SHP77 (cell line): ENCODE measurements at regions not wholly inside any gene's neighbourhood (a gene's known extent, or its start where the extent isn't known, plus 50 kb on each side); places are given as distances from the start of the nearest gene placed in this dataset.
"Not testable (repeated sequence)": the region's sequence is repeated elsewhere in the genome, so short reads cannot be mapped to it uniquely, and the experiment has no call there.

Experiments
- DNase-seq, 2 experiments: peaks; one replicate each; lab custom pipeline; 2025; lab: John Stamatoyannopoulos, UW

GRCh38 chr4:66555301-66555700, 885.0 kb upstream of the EPHA5 start:
- DNase-seq, result no peak

GRCh38 chr4:66554826-66555225, 884.5 kb upstream of the EPHA5 start:
- no peak for DNase-seq

GRCh38 chr4:66545301-66545700, 875.0 kb upstream of the EPHA5 start:
- not testable (repeated sequence) for DNase-seq

GRCh38 chr4:66544281-66544680, 874.0 kb upstream of the EPHA5 start:
- no peak for DNase-seq

- no peak for DNase-seq
Measured at GRCh38 chr4:66539745-66540144, 869.5 kb upstream of the EPHA5 start.

- DNase-seq, result no peak
Measured at GRCh38 chr4:66524781-66525180, 854.5 kb upstream of the EPHA5 start.

GRCh38 chr4:66522244-66522643, 852.0 kb upstream of the EPHA5 start:
- no peak for DNase-seq

GRCh38 chr4:66516940-66517339, 846.7 kb upstream of the EPHA5 start:
- no peak for DNase-seq

GRCh38 chr4:66506985-66507384, 836.7 kb upstream of the EPHA5 start:
- DNase-seq, result no peak

GRCh38 chr4:66501997-66502396, 831.7 kb upstream of the EPHA5 start:
- peak in 1 of 2 experiments; percentile 5 for DNase-seq

GRCh38 chr4:66490729-66491128, 820.4 kb upstream of the EPHA5 start:
- no peak for DNase-seq

- no peak for DNase-seq
Measured at GRCh38 chr4:66489783-66490452, 819.6 kb upstream of the EPHA5 start.

GRCh38 chr4:66489370-66489769, 819.1 kb upstream of the EPHA5 start:
- DNase-seq, result no peak

GRCh38 chr4:66486068-66486467, 815.8 kb upstream of the EPHA5 start:
- DNase-seq, result no peak

GRCh38 chr4:66482186-66482585, 811.9 kb upstream of the EPHA5 start:
- DNase-seq, result no peak

GRCh38 chr4:66475596-66475995, 805.3 kb upstream of the EPHA5 start:
- no peak for DNase-seq

GRCh38 chr4:66465111-66465510, 794.8 kb upstream of the EPHA5 start:
- DNase-seq, result no peak

GRCh38 chr4:66462890-66463289, 792.6 kb upstream of the EPHA5 start:
- not testable (repeated sequence) for DNase-seq

GRCh38 chr4:66451741-66452140, 781.5 kb upstream of the EPHA5 start:
- DNase-seq, result no peak

GRCh38 chr4:66443008-66443407, 772.7 kb upstream of the EPHA5 start:
- no peak for DNase-seq

- DNase-seq, result no peak
Measured at GRCh38 chr4:66439508-66439907, 769.2 kb upstream of the EPHA5 start.

- no peak for DNase-seq
Measured at GRCh38 chr4:66433706-66434105, 763.4 kb upstream of the EPHA5 start.

- no peak for DNase-seq
Measured at GRCh38 chr4:66430856-66431255, 760.6 kb upstream of the EPHA5 start.

- no peak for DNase-seq
Measured at GRCh38 chr4:66429276-66429675, 759.0 kb upstream of the EPHA5 start.
